K562 (cell line): ENCODE measurements at regions not wholly inside any gene's neighbourhood (a gene's known extent, or its start where the extent isn't known, plus 50 kb on each side); places are given as distances from the start of the nearest gene placed in this dataset.
A peak's percentile ranks its signal among the peaks of the same experiment; 100 is the strongest.

Experiments
- ATAC-seq: fragments of 200-7000 bp; cut with Tn5 transposase; 3 replicates; pipeline ENCODE4 v1.9.1; 2020; ENCODE audit warnings: moderate library complexity
- BruUV-seq: library from RNA; stranded (reverse); fragments of 400-500 nt; replicated peaks from 2 replicates; lab custom pipeline; 2021; lab: Mats Ljungman, UMichigan
- CTCF ChIA-PET: fragments of 300-600 bp; formaldehyde crosslinking; extraction: SDS; loops from one replicate; lab custom pipeline; 2021; ENCODE audit warnings: low intra/inter-chr PET ratio; lab: Yijun Ruan, JAX
- POLR2A ChIA-PET: fragments of 300-600, 350-650 bp; sonication (Branson Sonifier 250); formaldehyde crosslinking; extraction: SDS; loops from one replicate; lab custom pipeline; 2021; ENCODE audit warnings: antibody characterized with exemption, inconsistent platforms; lab: Yijun Ruan, JAX
- DNase-seq, 4 experiments: peaks; one replicate each; pipeline versions ENCODE4 v3.0.0 to v3.0.0-alpha.2; 2011 to 2018; ENCODE audit warnings: low spot score in 3 of 4, mixed read lengths in 3 of 4; ENCODE audit errors: extremely low read depth in 1 of 4
- FAIRE-seq: peaks from 2 replicates; lab custom pipeline; 2011; peaks lifted over from hg19 to GRCh38; lab: Jason Lieb, UNC
- H2AFZ ChIP-seq: 2 replicates; pipeline ENCODE4 v1.6.0; 2011; ENCODE audit warnings: low read depth, low read length, control low read depth, inconsistent platforms
- H3K27ac ChIP-seq: fragments of 200-600 bp; 3 replicates; pipeline ENCODE4 v1.8.0; 2011; ENCODE audit warnings: low read depth, mild to moderate bottlenecking, control low read depth, inconsistent platforms, low read length, moderate library complexity, mixed read lengths; ENCODE audit errors: extremely low read depth
- H3K27me3 ChIP-seq, 2 experiments: fragments of 300-600 bp in 1 of 2; 2 replicates in 1 of 2; 3 replicates in 1 of 2; pipeline versions ENCODE4 v1.6.0 to v1.8.0; 2011; ENCODE audit warnings: inconsistent platforms in 2 of 2, low read length in 2 of 2, mild to moderate bottlenecking in 1 of 2, mixed read lengths in 1 of 2, moderate library complexity in 1 of 2; ENCODE audit not compliant: control insufficient read depth in 2 of 2, insufficient read depth in 2 of 2
- H3K36me3 ChIP-seq: fragments of 300-600 bp; 3 replicates; pipeline ENCODE4 v1.8.0; 2011; ENCODE audit warnings: mild to moderate bottlenecking, low read length, inconsistent platforms; ENCODE audit not compliant: control insufficient read depth, insufficient read depth
- H3K4me1 ChIP-seq, 2 experiments: fragments of 200-600 bp in 1 of 2; replicated peaks in 1 of 2; 2 replicates in 1 of 2; 3 replicates in 1 of 2; pipeline versions ENCODE4 v1.5.1 to v1.8.0; 2011; ENCODE audit warnings: inconsistent platforms in 2 of 2, low read length in 2 of 2, mild to moderate bottlenecking in 1 of 2, mixed read lengths in 1 of 2, moderate library complexity in 1 of 2; ENCODE audit not compliant: control insufficient read depth in 2 of 2, insufficient read depth in 2 of 2
- H3K4me2 ChIP-seq: 2 replicates; pipeline ENCODE4 v1.6.1; 2011; ENCODE audit warnings: low read length, control low read depth, inconsistent platforms, mixed read lengths; ENCODE audit not compliant: insufficient read depth
- H3K4me3 ChIP-seq: fragments of 200-600 bp; sonication (generic), shearing (Covaris generic); 2 replicates; pipeline ENCODE4 v1.5.1; 2016; ENCODE audit warnings: control low read depth, inconsistent platforms
- H3K79me2 ChIP-seq: fragments of 200-600 bp; 3 replicates; pipeline ENCODE4 v1.8.0; 2011; ENCODE audit warnings: low read length, inconsistent platforms; ENCODE audit not compliant: control insufficient read depth, insufficient read depth
- H3K9ac ChIP-seq, 2 experiments: 2 replicates each; pipeline versions ENCODE4 v1.6.0 to v1.6.1; 2011; ENCODE audit warnings: low read depth in 2 of 2, low read length in 2 of 2, control low read depth in 1 of 2, inconsistent platforms in 1 of 2, mild to moderate bottlenecking in 1 of 2, mixed read lengths in 1 of 2; ENCODE audit not compliant: insufficient read depth in 1 of 2
- H3K9me1 ChIP-seq: one replicate; pipeline ENCODE4 v1.6.0; 2011; ENCODE audit warnings: inconsistent platforms, mild to moderate bottlenecking, low read length, moderate library complexity; ENCODE audit not compliant: control insufficient read depth, insufficient read depth
- H3K9me3 ChIP-seq: replicated peaks from 2 replicates; pipeline ENCODE4 v1.5.1; 2011; ENCODE audit warnings: low read depth, low read length, inconsistent platforms; ENCODE audit not compliant: control insufficient read depth, insufficient read depth
- H4K20me1 ChIP-seq: replicated peaks from 2 replicates; pipeline ENCODE4 v1.6.1; 2011; ENCODE audit warnings: low read length, inconsistent platforms, mixed read lengths; ENCODE audit not compliant: control insufficient read depth, insufficient read depth
- BCOR ChIP-seq: fragments of 450-650 bp; IDR thresholded peaks from 2 replicates; pipeline ENCODE4 v1.6.1; 2016
- FOXJ3 ChIP-seq: sonication (generic); formaldehyde crosslinking; IDR thresholded peaks from 2 replicates; pipeline ENCODE4 v1.4.0; 2020; ENCODE audit warnings: mild to moderate bottlenecking, missing genetic modification reagents
- IRF2 ChIP-seq: sonication (generic); formaldehyde crosslinking; IDR thresholded peaks from 2 replicates; pipeline ENCODE4 v1.8.1; 2022; ENCODE audit warnings: mild to moderate bottlenecking, missing genetic modification reagents
- MYNN ChIP-seq, 2 experiments: sonication (generic); formaldehyde crosslinking in 1 of 2; IDR thresholded peaks; 2 replicates each; pipeline versions ENCODE4 v1.5.0 to v1.6.1; 2016 to 2020; ENCODE audit warnings: antibody characterized with exemption in 1 of 2, missing genetic modification reagents in 1 of 2
- NFE2L1 ChIP-seq: fragments of 450-650 bp; IDR thresholded peaks from 2 replicates; pipeline ENCODE4 v1.6.1; 2016; ENCODE audit warnings: missing genetic modification characterization, low read depth, mild to moderate bottlenecking, missing compliant biosample characterization, moderate library complexity, borderline replicate concordance
- SIRT6 ChIP-seq: IDR thresholded peaks from one replicate; pipeline ENCODE4 v1.6.1; 2012; ENCODE audit warnings: low read depth, mild to moderate bottlenecking, control low read depth, inconsistent platforms, low read length, moderate library complexity
- SMAD3 ChIP-seq: fragments of 450-650 bp; formaldehyde crosslinking; conservative IDR thresholded peaks from 2 replicates; pipeline ENCODE4 v1.4.0; 2020; ENCODE audit warnings: mild to moderate bottlenecking
- ZBTB40 ChIP-seq, 2 experiments: fragments of 450-650 bp in 1 of 2; sonication (generic) in 1 of 2; formaldehyde crosslinking in 1 of 2; IDR thresholded peaks; 2 replicates each; pipeline versions ENCODE4 v1.7.1 to v1.9.0; 2016 to 2022; ENCODE audit warnings: inconsistent platforms in 1 of 2, mild to moderate bottlenecking in 1 of 2, missing genetic modification reagents in 1 of 2
- ZNF436 ChIP-seq: fragments of 250-450, 450-650 bp; sonication (Bioruptor Pico); formaldehyde crosslinking; IDR thresholded peaks from 2 replicates; pipeline ENCODE4 v1.7.0; 2020; ENCODE audit warnings: mild to moderate bottlenecking
- ZNF639 ChIP-seq, 2 experiments: fragments of 200-800 bp in 1 of 2; sonication (Bioruptor generic) in 1 of 2; sonication (generic) in 1 of 2; formaldehyde crosslinking in 1 of 2; IDR thresholded peaks in 1 of 2; conservative IDR thresholded peaks in 1 of 2; 2 replicates each; pipeline versions ENCODE4 v1.5.0 to v1.6.1; 2016 to 2020; ENCODE audit warnings: missing compliant biosample characterization in 1 of 2, missing genetic modification characterization in 1 of 2, missing genetic modification reagents in 1 of 2
- WGBS: fragments of 100-300 bp; shearing (Covaris generic); methylation state at CpG from one replicate; pipeline ENCODE4 v1.1.6; 2016; ENCODE audit warnings: low coverage, mixed read lengths; ENCODE audit not compliant: insufficient coverage; ENCODE audit errors: missing lambda C conversion rate; 5-methylcytosine and 5-hydroxymethylcytosine counted together
- in situ Hi-C: fragments of 300-500 bp; cut with MboI; formaldehyde crosslinking; loops from 4 replicates; pipeline ENCODE4 v1.15.0; 2018; ENCODE audit warnings: inconsistent platforms, mixed read lengths
- intact Hi-C: fragments of 100-400 bp; cut with micrococcal nuclease; formaldehyde crosslinking; loops from 2 replicates; pipeline ENCODE4 v1.14.2; 2022

- no peak overlapping the region for H3K4me3 ChIP-seq
- ChIA-PET CTCF (no interaction called here), POLR2A (interaction anchor here (0.6 to 3.9 kb wide), 4 partner anchors 10 to 166 kb away, joined by 3 to 35 read pairs (median 4); no protein-coding TSS in a partner anchor)
- in situ Hi-C loops = no loop called here
- H3K9ac ChIP-seq = no peak overlapping the region
- no peaks in the 10 kb centered on the region for H3K36me3 ChIP-seq
- H3K27ac ChIP-seq = no peak overlapping the region
- H3K27me3 ChIP-seq = peaks cover 13 to 20% of the 10 kb centered on the region in 2 experiments; a peak in 3 of 5 replicates
- DNase-seq (no peak), ATAC-seq (no peak), FAIRE-seq (no peak)
- no peaks in the 10 kb centered on the region for H3K9me3 ChIP-seq
- WGBS = 0% methylated on average over 3 of the region's 3 CpGs
- H3K4me2 ChIP-seq = no peak overlapping the region
- H3K79me2 ChIP-seq = no peaks in the 10 kb centered on the region
- no peaks in the 10 kb centered on the region for H4K20me1 ChIP-seq
- H3K4me1 ChIP-seq = no peaks in the 10 kb centered on the region
- no peak overlapping the region for H2AFZ ChIP-seq
- no peaks in the 10 kb centered on the region for H3K9me1 ChIP-seq
- intact Hi-C loops = no loop called here
- no TSS peak for BruUV-seq
- no peak for TF ChIP-seq BCOR
- TF ChIP-seq MYNN (IDR thresholded peaks at IDR 0.05) = no peak
- peak; percentile 75; the same call in 1 of the 2 replicates for TF ChIP-seq MYNN (CRISPR knock-in tag; IDR thresholded peaks at IDR 0.05)
- TF ChIP-seq IRF2 (CRISPR knock-in tag) = peak; percentile 80; the same call in 1 of the 2 replicates
- no peak for TF ChIP-seq ZNF436 (CRISPR knock-in tag)
- TF ChIP-seq NFE2L1 = no peak
- TF ChIP-seq FOXJ3 (CRISPR knock-in tag) = 0 out of 2 replicates have a peak, but pooled peaks have one; percentile 13
- TF ChIP-seq SIRT6 = no peak
- TF ChIP-seq ZNF639 (CRISPR knock-in tag; conservative IDR thresholded peaks at IDR 0.05 in 1 of 2, IDR thresholded peaks at IDR 0.05 in 1 of 2) = peak in 1 of 2 experiments; percentile 96; a peak in 2 of 4 replicates
- TF ChIP-seq ZBTB40 (IDR thresholded peaks at IDR 0.05) = no peak
- TF ChIP-seq ZBTB40 (CRISPR knock-in tag; IDR thresholded peaks at IDR 0.05) = peak; percentile 32; the same call in 1 of the 2 replicates
- no peak for TF ChIP-seq SMAD3 (CRISPR knock-in tag)
Observed at GRCh38 chr22:22988785-22989184, 81.5 kb upstream of the GNAZ start.
